K562 (cell line): ENCODE measurements at regions not wholly inside any gene's neighbourhood (a gene's known extent, or its start where the extent isn't known, plus 50 kb on each side); places are given as distances from the start of the nearest gene placed in this dataset.

ENCODE experiments used
- CREB3 ChIP-seq: fragments of 450-650 bp; conservative IDR thresholded peaks from 2 replicates; pipeline ENCODE4 v1.6.1; 2016; ENCODE audit warnings: missing genetic modification characterization, low read depth, mild to moderate bottlenecking, missing compliant biosample characterization, moderate library complexity
- GTF3C2 ChIP-seq: IDR thresholded peaks from 3 replicates; pipeline ENCODE4 v1.6.1; 2011; ENCODE audit warnings: borderline replicate concordance, mild to moderate bottlenecking, moderate library complexity; ENCODE audit not compliant: insufficient read length; ENCODE audit errors: extremely low read depth
- ZBTB43 ChIP-seq: sonication (generic); formaldehyde crosslinking; IDR thresholded peaks from 2 replicates; pipeline ENCODE4 v1.8.0; 2023; ENCODE audit warnings: mild to moderate bottlenecking, missing genetic modification reagents
- ZNF384 ChIP-seq: IDR thresholded peaks from 2 replicates; pipeline ENCODE4 v1.6.1; 2012; ENCODE audit warnings: low read depth, low read length, improper control_type of control experiment
- ZNF551 ChIP-seq: fragments of 250-450 bp; sonication (Bioruptor Pico); IDR thresholded peaks from 2 replicates; pipeline ENCODE4 v1.5.0; 2021; ENCODE audit warnings: mild to moderate bottlenecking, moderate library complexity
- ZNF75A ChIP-seq: fragments of 450-650 bp; formaldehyde crosslinking; IDR thresholded peaks from 2 replicates; pipeline ENCODE4 v1.4.0; 2020; ENCODE audit warnings: mild to moderate bottlenecking
- TF ChIP-seq, protein P1 (sequence below), 2 experiments: fragments of 200-800 bp in 1 of 2; sonication (Bioruptor generic) in 1 of 2; sonication (generic) in 1 of 2; formaldehyde crosslinking in 1 of 2; IDR thresholded peaks in 1 of 2; conservative IDR thresholded peaks in 1 of 2; 2 replicates each; pipeline versions ENCODE4 v1.5.0 to v1.6.1; 2016 to 2020; ENCODE audit warnings: missing compliant biosample characterization in 1 of 2, missing genetic modification characterization in 1 of 2, missing genetic modification reagents in 1 of 2
- TF ChIP-seq, protein P2 (sequence below), 2 experiments: fragments of 150-350 bp in 1 of 2; IDR thresholded peaks; 2 replicates each; pipeline ENCODE4 v1.6.1; 2012 to 2016; ENCODE audit warnings: low read depth in 2 of 2, low read length in 2 of 2, mild to moderate bottlenecking in 1 of 2, moderate library complexity in 1 of 2

DNA sequence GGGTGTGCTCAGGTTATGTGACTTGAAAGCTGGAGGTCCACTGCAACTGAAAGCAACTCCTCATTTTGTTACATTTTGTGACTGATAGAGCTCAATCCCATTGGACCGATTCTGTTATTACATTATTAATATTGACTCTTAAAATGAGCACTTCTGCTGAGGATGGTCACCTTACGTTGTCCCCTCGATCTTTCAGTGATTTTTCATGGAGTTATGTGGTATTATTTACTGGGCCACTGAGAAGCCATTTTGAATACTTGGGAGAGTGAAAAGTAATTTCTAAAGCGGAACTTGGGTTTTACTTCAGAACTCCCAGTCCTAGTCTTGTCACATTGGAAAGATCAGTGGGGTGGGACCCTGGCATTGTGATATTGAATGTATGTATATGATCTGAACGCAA, 96.3 kb upstream of the FAM180A start (continued):
- TF ChIP-seq GTF3C2 (no peak), ZNF551 (CRISPR knock-in tag) (no peak), ZBTB43 (CRISPR knock-in tag) (no peak), CREB3 (tag) (no peak), ZNF384 (no peak), ZNF75A (CRISPR knock-in tag) (no peak)
- TF ChIP-seq, protein P1, sequence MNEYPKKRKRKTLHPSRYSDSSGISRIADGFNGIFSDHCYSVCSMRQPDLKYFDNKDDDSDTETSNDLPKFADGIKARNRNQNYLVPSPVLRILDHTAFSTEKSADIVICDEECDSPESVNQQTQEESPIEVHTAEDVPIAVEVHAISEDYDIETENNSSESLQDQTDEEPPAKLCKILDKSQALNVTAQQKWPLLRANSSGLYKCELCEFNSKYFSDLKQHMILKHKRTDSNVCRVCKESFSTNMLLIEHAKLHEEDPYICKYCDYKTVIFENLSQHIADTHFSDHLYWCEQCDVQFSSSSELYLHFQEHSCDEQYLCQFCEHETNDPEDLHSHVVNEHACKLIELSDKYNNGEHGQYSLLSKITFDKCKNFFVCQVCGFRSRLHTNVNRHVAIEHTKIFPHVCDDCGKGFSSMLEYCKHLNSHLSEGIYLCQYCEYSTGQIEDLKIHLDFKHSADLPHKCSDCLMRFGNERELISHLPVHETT (CRISPR knock-in tag; conservative IDR thresholded peaks at IDR 0.05 in 1 of 2, IDR thresholded peaks at IDR 0.05 in 1 of 2), result no peak
- TF ChIP-seq, protein P2, sequence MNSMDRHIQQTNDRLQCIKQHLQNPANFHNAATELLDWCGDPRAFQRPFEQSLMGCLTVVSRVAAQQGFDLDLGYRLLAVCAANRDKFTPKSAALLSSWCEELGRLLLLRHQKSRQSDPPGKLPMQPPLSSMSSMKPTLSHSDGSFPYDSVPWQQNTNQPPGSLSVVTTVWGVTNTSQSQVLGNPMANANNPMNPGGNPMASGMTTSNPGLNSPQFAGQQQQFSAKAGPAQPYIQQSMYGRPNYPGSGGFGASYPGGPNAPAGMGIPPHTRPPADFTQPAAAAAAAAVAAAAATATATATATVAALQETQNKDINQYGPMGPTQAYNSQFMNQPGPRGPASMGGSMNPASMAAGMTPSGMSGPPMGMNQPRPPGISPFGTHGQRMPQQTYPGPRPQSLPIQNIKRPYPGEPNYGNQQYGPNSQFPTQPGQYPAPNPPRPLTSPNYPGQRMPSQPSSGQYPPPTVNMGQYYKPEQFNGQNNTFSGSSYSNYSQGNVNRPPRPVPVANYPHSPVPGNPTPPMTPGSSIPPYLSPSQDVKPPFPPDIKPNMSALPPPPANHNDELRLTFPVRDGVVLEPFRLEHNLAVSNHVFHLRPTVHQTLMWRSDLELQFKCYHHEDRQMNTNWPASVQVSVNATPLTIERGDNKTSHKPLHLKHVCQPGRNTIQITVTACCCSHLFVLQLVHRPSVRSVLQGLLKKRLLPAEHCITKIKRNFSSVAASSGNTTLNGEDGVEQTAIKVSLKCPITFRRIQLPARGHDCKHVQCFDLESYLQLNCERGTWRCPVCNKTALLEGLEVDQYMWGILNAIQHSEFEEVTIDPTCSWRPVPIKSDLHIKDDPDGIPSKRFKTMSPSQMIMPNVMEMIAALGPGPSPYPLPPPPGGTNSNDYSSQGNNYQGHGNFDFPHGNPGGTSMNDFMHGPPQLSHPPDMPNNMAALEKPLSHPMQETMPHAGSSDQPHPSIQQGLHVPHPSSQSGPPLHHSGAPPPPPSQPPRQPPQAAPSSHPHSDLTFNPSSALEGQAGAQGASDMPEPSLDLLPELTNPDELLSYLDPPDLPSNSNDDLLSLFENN (IDR thresholded peaks at IDR 0.05; ENCODE audit: low read depth in 2 of 2, low read length in 2 of 2), result no peak
